ENCODE measurements at regions not wholly inside any gene's neighbourhood (a gene's known extent, or its start where the extent isn't known, plus 50 kb on each side); places are given as distances from the start of the nearest gene placed in this dataset.
"Not testable (repeated sequence)": the region's sequence is repeated elsewhere in the genome, so short reads cannot be mapped to it uniquely, and the experiment has no call there.

DNA sequence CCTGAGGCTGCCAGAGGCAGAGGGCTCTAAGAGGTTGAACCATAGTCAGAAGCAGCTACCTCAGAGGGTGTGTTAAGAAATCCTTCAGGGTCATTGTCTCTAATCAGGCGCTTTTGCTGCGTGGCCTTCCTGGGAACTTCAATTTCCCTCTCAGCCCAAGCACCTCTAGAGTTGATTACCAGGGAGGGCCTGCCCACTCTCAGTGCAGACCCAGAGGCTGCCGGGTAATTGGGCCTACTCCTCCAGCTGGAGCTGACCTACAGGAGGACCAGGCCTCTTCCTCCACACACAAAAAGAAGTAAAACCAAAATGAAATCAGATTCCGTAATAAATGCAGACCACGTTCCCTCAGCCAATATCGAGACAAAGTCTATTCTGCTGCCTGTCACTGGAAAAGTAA, 305.0 kb upstream of the CCL2 start:
- DNase-seq, result no peak

DNA sequence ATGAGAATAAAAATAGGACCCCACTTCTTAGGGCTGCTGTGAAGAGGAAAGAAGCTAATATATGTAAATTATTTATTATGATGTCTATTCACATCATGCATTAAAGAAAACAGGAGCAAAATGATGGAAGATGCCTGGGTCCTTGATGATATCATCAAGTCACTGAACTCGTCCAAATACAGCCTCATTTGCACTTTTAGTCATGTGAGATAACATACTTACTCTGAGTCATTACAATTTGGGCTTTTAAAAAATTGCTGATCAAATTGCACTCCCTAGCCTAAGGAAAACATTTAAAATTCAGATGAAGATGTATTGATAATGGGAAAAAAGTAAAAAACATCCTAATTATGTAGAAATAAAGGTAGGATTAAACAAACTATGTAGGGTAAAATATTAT, 302.7 kb upstream of the CCL2 start:
- no peak for DNase-seq

DNA sequence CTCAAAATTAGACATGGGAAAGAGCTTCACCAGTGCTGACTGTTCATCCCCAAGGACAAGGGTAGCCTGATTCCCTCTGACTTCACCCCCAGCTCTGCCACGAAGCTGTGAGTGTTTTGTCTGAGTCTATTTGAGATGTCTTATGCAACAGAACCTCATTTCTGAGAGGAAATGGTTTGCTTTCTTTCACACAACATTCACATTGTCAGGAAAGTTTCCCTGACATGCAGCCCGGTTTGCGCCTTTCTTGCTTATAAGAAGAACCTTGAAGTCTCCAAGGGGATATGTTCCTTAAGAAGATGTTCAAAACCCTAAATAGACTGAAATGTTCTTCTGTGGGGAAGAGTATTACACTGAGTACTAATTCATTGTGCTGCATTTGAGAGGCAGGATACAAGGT, 300.5 kb upstream of the CCL2 start:
- DNase-seq, result no peak

DNA sequence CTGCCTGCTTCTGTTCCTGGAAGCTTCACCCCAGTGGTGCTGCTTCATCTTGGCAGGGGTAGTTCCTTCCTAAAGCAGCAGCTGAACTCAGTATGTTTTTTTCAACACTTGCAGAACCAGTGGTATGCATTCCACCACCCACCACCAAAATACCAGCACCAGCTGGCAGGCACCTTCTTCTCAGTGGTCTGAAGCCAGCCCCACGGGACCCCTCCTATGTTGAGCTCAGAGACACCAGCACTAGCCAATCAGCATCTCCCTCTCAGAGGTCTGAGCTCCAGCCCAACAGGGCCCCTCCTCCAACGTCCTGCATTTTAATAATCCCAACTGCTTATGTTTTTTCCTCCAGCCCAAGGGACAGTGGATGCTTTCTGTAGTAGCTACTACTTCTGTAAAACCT, 299.6 kb upstream of the CCL2 start:
- DNase-seq, result no peak

DNA sequence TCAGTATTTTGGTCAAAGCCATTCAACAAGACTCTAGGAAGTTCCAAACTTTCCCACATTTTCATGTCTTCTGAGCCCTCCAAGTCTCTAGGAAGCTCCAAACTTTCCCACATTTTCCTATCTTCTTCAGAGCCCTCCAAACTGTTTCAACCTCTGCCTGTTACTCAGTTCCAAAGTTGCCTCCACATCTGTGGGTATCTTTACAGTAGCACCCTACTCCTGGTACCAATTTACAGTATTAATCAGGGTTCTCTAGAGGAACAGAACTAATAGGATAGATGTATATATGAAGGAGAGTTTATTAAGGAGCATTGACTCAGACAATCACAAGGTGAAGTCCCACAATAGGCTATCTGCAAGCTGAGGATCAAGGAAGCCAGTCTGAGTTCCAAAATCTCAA, 296.0 kb upstream of the CCL2 start:
- DNase-seq, result not testable (repeated sequence)

DNA sequence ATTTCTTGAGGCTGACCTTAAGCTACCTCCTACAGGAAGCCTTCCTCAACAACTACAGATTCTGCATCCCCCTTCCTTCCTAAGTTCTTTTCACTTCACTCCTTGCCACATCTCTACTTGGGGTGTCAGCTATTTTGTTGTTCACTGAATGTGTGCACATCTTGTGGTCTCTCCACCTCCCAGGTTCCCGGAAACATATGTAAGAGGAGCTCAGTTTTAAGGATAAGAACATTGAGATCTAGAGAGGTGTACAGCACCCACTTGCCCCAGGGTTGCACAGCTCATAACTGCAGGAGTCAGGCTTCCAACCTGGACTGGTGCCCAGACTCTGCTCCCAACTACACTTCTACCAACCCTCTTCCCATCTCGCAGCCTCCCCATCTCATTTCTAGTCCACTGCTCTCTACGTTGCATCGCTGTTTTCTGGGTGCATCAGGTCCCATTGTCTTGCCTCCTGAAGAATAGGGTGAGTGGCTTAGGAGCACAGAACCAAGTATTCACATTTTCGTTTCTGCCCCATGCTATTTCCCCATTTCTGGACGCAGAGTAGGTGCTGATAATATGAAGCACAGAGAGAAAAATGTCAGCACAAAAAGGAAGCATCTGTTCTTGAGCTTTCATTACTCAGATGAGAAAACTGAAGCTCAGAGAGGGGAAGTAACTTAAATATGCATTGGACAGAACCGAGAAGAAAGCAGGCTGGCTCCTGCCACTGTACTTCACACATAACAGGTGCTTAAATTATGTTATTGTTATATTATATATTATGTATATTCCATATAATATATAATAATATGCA, 292.0 kb upstream of the CCL2 start:
- DNase-seq, result no peak

DNA sequence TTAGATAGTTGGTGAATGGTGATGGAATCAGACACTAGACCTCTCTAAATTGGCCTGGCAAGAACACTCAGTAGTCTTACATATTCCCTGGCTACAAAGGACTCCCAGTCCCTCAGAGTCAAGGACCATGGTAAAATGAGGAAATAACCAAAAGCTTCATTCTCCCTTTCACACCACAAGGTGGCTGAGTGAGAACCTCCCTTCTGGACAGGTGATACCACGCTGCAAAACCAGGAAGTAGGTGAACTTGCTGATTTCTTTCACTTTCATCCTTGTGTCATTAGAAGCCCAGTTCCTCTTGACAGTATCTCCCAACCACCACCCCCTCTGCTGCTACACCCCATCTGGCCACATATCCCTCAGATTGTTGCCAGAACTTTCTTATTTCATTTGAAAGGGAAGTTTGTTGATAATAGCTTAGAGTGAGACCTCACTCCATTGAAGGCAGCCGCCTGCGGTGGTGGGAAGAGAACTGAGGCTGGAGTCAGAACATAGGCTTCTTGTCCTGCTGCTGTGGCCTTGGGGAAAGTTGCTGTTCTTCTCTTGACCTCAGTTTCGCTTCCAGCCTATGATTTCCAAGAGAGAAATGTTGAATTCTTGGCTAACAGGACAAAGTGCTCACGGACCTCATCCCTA, 290.6 kb upstream of the CCL2 start:
- DNase-seq, result no peak

DNA sequence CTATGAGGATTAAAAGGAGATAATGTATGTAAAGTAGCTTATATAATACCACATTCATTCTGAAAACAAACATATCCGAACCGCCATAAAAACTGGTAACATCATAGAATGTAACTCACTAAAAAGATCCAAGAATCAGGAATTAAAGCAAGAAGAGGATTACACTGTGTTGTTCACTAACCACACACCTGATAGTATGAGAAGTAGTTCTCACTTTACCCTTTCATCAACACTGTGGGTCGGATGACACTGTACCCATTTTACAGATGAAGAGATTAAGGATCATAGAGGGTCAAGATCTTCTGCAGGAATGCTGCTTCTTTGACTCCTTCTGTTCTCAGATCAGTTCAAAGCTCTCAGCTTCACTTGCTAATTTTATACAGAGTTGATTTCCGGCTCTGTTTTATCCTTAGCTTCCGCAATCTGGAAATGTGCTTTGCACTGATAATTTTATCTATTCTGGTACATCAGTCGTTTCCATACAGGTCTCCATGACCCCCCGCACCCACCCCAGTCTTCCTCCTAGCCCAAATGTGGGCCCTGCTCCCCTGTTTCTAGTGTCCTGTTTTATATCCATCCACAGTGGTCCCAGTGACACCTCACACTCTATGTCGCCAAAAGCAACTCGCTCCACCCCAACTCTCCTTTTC, 288.6 kb upstream of the CCL2 start:
- DNase-seq, result no peak

DNA sequence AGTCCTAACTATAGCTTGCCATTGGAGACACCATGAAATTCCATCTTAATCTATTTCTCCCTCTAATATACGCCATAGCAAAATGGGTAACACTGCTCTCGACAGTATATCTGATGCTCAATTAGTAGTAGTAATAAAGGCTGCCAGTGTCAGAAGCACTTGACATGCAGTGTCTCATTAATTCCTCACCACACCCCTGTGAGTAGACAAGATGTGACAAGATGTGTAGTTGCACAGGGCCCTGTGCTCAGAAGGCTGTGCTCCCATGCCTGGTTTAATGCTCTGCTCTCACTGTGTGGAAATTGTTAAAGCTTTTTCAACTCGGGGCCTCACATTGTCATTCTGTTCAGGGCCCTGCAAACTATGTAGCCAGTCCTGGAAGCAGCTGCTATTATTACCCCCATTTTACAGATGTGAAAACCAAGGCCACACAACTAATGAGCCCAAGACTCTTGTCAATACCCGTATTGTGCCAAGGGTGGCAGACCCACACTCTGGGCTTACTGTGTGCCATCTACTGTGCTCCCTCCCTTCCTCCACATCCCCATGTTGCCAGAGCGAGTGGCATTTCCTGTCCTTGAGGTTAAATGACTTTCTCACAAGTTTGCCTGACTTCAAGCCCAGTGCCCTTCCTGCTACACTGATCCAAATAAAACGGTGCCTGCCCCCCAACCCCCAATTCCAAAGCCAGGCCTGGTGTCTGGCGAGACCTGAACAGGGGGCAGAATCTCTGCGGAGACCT, 287.3 kb upstream of the CCL2 start:
- DNase-seq, result no peak

DNA sequence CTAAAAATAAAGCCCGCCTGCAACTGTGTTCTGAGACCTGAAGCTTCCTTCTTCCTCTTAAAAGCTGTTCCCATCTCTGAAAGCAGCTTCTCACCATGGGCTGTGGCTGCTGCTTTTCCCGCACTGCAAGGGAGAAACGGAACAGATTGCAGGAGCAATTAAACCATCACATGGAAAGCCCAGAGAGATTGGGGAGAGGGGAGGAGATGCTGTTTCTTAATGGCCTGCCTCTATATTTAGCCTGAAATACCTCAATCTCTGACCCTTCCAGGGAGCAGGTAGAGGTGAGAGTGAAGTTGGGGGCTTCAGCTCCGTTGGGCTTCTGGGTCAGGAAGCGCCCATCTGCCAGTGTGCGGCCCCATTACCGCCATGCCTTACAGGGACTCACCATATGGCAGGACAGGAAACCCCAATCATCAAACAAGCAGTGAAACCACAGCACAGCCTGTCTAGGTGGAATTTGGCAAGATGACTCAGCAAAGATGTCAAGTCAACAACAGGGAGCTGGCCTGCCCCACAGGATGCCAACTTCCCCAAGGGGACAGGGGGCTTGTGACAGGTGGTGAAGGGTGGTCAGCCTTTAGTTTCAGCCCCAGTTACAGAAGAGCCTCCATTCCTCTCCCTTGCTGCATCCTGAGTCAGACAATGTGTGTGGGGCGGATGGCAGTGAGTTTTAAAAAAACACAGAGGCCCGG, 286.6 kb upstream of the CCL2 start:
- no peak for DNase-seq

DNA sequence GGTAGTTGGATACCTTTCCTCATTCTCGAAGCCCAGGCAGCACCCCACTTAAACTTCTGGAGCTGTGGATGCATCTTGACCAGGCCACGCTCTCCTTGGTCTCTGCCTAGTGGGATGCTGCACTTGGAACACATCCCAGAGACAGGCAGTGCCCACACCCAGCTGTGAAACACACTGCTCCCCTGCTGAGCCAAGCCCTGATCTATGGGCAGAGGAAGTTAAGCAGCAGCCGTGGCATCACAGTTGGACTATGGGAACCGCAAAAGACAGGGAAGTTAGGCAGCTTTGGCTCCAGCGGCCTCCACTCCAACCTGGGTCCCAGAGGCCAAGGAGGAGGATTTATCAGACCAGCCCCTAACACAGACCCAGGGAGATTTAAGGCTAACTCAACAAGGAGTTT, 284.8 kb upstream of the CCL2 start:
- DNase-seq, result no peak

DNA sequence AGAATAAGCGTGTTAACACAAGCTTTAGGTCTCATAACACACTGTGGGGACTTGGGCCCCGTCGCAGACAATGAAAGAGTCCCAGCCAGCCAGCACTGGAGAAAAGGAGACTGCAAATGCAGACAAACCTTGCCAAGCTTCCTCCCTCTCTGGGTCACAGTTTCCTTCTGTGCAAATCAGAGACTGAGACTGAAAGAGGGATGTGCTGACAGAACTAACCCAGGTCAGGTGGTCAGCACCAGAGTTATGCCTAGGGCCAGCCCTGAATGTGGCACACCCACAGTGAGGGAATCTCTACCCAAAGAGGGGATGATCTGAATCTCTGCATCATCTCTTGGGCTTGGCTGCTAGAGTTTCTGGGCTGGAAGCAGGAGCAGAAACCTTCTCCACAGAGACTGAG, 282.3 kb upstream of the CCL2 start:
- DNase-seq, result no peak

DNA sequence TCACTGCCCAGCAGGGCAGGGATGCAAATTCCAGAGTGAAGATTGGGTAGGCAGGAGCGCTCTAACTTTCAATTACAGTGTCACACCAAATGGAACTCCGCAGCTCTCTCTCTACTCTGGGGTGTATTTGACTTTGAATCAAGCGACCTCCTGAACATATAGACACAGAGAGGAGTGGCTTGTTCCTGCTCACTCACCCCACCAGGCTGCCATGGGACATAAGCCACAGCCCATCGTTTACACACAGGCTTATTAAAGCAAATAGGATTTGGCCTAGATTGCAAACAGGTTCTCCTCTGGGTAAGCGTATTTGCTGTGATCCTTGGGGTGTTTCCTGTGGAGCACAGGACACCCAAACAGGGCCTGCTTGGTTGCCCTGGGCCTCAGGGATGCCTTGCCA, 281.6 kb upstream of the CCL2 start:
- no peak for DNase-seq

DNA sequence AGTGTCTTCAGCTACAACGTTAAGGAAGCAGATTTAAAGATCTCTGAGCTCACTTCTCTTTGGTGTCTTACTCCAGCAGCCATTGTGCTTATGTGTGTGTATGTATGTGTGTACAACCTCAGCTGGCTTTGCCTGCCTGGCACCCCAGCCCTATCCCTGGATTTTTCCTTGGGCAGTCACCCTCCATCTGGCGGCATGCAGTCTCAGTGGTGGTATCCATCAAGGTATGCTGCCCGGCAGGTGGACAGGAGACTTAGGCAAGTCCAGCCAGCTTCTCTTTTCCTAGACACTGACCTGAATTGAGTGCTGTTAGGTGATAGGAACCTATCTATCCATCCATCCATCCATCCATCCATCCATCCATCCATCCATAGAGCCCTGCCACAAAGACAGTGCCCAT, 280.8 kb upstream of the CCL2 start:
- no peak for DNase-seq

DNA sequence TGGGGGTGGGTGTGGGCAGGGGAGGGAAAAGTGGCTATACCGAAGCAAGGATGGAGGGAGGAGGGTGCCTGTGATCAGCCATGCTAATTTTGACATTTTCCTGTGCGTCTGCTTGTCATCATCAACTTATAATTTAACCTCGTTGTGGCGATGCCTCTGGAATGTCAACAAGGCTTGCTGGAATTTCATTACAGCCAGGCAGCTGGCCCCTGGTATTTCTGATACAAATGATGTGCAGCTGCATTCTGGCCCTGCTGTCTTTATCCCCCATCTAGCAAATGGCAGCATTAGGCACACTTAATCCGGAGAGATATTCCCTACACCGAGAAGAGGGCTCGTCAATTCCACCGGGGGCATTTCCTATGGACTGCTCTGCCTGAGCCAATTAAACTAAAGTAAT, 278.3 kb upstream of the CCL2 start:
- no peak for DNase-seq

DNA sequence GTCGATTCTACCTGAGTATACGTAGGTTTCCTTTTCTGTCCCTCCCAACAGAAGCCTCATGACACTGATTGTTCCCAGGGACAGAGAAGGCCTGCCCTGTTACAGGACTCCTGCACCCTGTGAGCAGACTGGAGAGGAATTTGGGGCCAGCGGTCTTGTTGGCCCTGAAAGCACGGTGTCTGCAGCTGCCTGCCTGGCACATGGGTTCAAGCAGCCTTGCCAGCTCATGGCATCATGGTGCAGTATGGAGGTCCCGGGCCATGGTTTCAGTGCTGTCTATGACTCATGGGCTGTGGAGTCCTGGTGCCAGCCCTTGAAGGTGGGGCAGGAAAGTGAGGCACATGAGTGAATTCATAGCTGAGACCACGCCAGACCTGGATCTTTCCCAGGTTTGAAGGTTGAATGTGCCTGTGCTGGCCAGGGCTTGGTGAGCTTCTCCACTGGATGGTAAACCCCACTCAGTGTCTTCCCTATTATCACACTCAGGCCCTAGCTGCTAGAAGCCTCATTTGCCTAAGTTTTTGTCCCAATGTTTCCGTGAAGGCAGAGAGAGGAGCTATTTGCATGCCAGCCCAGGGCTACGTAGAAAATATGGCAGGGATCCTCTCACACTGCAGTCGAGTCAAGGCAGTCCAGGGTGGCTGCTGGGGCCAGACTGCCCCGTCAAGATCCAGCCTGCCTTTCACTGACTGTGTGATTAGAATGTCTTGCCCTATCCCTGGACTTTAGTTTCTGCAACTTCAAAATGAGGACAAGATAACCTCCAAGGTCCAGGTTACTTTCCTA, 277.2 kb upstream of the CCL2 start:
- no peak for DNase-seq

DNA sequence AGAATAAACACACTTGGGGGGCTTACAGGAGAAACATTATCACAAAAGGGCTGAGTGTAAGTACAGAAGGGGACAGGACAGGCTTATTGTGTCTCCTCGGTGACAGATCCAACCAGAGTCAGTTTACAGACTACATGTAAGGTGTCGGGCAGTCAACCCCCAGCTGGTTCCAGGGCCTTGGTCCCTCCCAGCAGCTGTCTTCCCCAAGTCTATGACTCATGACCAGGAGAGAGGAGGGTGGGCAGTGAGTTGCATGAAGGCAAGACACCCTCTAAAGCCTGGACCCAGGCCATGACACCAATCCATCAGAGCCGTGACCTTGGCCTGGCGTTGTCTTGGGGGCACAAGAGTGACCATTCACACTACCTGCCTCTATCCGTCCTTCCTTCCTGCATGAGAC, 276.2 kb upstream of the CCL2 start:
- no peak for DNase-seq

DNA sequence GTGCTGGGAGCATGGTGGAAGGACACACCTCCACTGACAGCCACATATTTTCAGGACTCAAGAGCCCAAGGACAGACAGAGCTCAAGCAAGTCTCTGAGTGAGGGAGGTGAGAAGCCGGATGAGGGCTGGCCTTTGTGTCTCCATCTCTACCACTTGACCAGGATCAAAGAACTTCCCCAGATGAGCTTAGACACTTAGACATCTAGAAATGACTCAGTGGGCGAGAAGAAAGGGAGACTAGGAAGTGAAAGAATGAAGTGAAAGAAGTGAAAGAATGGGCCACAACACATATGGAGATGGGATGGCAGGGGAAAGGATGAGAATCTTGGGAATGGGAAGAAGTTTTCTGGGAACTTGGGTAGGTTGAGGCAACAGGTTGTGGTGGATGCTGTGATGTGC, 274.9 kb upstream of the CCL2 start:
- DNase-seq, result no peak

DNA sequence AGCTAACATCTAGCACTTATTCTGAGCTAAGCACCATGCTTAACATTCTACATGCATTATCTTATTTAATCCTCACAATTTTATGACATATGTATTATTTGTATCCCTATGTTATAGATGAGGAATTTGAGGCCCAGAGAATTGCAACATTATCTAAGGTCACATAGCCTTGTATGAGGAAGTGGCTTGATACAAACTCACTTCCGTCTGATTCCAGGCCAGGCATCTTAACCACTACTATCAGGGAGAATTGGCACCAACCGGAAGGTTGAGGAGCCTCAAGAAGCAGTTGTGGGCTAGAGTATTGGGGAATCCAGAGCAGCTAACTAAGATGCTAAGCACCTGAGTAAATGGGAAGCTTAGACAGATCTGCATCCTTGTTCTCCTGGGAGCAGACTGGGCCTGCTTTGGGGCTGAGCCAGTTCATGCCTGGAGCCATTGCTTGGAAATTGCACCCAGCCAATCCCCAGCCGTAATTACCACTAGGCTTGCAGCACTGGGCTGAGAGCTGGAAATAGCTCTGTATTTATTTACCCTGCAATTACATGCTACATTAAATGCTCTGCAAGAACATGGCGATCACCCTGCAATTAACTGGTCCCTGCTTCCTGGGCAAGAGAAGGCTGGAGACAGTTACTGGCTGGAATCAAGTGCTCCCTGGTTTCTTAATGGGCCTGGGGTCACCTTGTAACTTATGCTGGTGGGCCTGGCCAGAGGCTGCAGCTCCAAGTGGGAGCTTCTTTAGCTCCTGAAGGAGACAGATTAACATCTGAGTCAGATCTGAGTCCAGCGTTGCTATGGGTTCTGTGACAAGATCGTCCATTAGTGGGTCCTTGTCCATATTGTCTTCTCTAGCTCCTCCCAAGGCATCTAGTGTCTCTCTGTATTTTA, 273.1 kb upstream of the CCL2 start:
- DNase-seq, result no peak

DNA sequence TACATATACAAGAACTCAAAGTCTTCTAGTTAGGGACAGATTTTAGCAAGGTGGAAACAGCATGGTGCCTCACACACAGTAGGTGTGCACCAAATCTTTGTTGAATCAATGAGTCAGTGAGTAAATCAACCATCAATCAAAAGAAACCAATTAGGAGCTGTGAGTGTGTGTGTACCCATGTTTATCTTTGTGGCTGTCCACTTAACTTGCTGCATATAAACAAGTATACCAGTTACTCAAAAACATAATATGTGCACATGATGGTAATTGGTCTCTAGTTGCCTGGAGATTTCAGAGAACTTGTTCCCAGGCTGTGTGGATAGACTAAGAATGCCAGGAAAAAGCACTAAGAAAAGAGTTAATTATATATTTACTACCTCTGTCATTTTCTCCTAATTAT, 272.2 kb upstream of the CCL2 start:
- no peak for DNase-seq

Measured in hippocampal formation (tissue), 2 donors.